Vagina (tissue), 2 donors: ENCODE measurements at regions not wholly inside any gene's neighbourhood (a gene's known extent, or its start where the extent isn't known, plus 50 kb on each side); places are given as distances from the start of the nearest gene placed in this dataset.

Source experiments
- DNase-seq, 2 donors: peaks; one replicate each; pipeline ENCODE4 v3.0.0-alpha.2; 2017; ENCODE audit errors: extremely low spot score in 2 of 2
- H3K27ac ChIP-seq: fragments of 200-600 bp; sonication (generic); one replicate; pipeline ENCODE4 v1.5.1; 2019
- H3K27me3 ChIP-seq: fragments of 200-600 bp; sonication (generic); one replicate; pipeline ENCODE4 v1.5.1; 2019
- H3K36me3 ChIP-seq, 2 donors: fragments of 200-600 bp; sonication (generic); one replicate each; pipeline ENCODE4 v1.5.1; 2017 to 2019
- H3K4me1 ChIP-seq: fragments of 200-600 bp; sonication (generic); one replicate; pipeline ENCODE4 v1.5.1; 2019
- H3K4me3 ChIP-seq, 2 donors: fragments of 200-600 bp; sonication (generic); 1 replicate in 1 of 2; 2 replicates in 1 of 2; pipeline ENCODE4 v1.5.1; 2016 to 2019
- H3K9me3 ChIP-seq: fragments of 200-600 bp; sonication (generic); one replicate; pipeline ENCODE4 v1.5.1; 2019
- POLR2A ChIP-seq, 2 donors: fragments of 450-650 bp; IDR thresholded peaks; one replicate each; pipeline ENCODE4 v1.6.1; 2017; ENCODE audit warnings: antibody characterized with exemption in 2 of 2, mild to moderate bottlenecking in 2 of 2, moderate library complexity in 2 of 2
- POLR2AphosphoS5 ChIP-seq, 2 donors: sonication (generic); formaldehyde crosslinking; IDR thresholded peaks; one replicate each; pipeline ENCODE4 v1.9.0; 2017; ENCODE audit warnings: antibody characterized with exemption in 2 of 2, mild to moderate bottlenecking in 2 of 2, low read depth in 1 of 2; ENCODE audit not compliant: insufficient read depth in 1 of 2
- intact Hi-C: fragments of 100-400 bp; cut with DNase I; formaldehyde crosslinking; loops from one replicate; pipeline ENCODE4 v1.15.1; 2023
- TF ChIP-seq, protein P1 (sequence below), 3 experiments: fragments of 450-650 bp in 2 of 3; fragments of 200-600 bp in 1 of 3; sonication (generic) in 1 of 3; IDR thresholded peaks; one replicate each; pipeline ENCODE4 v1.5.1; 2017 to 2019; ENCODE audit warnings: antibody characterized with exemption in 3 of 3, mild to moderate bottlenecking in 2 of 3, moderate library complexity in 2 of 3

DNA sequence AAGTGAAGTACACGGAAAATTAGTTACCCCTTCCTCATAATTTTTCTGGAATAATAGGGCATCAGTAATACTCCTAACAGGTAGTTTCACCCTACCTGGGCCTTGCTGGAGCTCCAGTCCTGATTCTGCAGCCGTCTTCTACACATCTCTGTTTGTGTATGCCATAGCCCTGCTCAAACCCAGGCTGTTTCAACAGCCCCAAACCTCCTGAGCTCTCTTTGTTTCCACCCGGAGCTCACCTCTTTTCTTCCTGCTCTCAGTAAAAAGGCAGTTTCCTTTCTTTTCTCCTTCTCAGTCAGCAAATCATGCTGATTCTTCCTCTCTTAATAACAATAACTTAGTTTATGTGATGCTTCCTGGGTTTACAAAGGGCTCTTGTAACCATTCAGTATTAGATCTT lies 355.1 kb upstream of the RUNX1 start:
- Histone ChIP-seq H3K27ac (no peak overlapping the region), H3K4me3 (no peak overlapping the region), H3K27me3 (no peaks in the 10 kb centered on the region), H3K36me3 (no peaks in the 10 kb centered on the region), H3K4me1 (no peaks in the 10 kb centered on the region), H3K9me3 (no peaks in the 10 kb centered on the region)
- no peak for DNase-seq
- intact Hi-C loops, result no loop called here
- TF ChIP-seq POLR2A (IDR thresholded peaks at IDR 0.05) (no peak), POLR2AphosphoS5 (IDR thresholded peaks at IDR 0.05; ENCODE audit: insufficient read depth in 1 of 2, low read depth in 1 of 2) (no peak)
- TF ChIP-seq, protein P1, sequence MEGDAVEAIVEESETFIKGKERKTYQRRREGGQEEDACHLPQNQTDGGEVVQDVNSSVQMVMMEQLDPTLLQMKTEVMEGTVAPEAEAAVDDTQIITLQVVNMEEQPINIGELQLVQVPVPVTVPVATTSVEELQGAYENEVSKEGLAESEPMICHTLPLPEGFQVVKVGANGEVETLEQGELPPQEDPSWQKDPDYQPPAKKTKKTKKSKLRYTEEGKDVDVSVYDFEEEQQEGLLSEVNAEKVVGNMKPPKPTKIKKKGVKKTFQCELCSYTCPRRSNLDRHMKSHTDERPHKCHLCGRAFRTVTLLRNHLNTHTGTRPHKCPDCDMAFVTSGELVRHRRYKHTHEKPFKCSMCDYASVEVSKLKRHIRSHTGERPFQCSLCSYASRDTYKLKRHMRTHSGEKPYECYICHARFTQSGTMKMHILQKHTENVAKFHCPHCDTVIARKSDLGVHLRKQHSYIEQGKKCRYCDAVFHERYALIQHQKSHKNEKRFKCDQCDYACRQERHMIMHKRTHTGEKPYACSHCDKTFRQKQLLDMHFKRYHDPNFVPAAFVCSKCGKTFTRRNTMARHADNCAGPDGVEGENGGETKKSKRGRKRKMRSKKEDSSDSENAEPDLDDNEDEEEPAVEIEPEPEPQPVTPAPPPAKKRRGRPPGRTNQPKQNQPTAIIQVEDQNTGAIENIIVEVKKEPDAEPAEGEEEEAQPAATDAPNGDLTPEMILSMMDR (IDR thresholded peaks at IDR 0.05), result no peak

DNA sequence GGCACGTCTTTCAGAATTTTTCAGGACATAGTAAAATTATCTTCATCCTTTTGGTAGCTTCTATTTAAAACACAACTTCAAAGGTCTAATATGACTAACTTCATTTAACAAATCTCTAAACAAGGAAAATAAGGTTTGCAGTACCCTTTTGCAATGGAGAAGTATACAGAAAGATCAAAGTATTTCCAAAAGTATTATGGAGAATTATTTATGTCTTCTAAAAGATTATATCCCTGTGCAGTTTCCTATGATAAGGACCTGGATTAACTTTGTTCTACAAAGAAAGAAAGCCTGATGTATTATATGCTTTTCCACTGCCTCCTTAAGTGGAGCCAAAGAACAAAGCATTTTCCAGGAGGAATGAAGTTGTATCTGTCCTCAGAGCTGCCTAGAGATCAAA lies 353.0 kb upstream of the RUNX1 start:
- H3K9me3 ChIP-seq, result no peaks in the 10 kb centered on the region
- no peaks in the 10 kb centered on the region for H3K27me3 ChIP-seq
- no peak overlapping the region for H3K4me3 ChIP-seq
- DNase-seq, result no peak
- TF ChIP-seq POLR2AphosphoS5 (IDR thresholded peaks at IDR 0.05; ENCODE audit: insufficient read depth in 1 of 2, low read depth in 1 of 2) (no peak), POLR2A (IDR thresholded peaks at IDR 0.05) (no peak)
- TF ChIP-seq, protein P1 (IDR thresholded peaks at IDR 0.05), result no peak
- H3K27ac ChIP-seq, result no peak overlapping the region
- H3K36me3 ChIP-seq, result no peaks in the 10 kb centered on the region
- intact Hi-C loops, result no loop called here
- no peaks in the 10 kb centered on the region for H3K4me1 ChIP-seq

DNA sequence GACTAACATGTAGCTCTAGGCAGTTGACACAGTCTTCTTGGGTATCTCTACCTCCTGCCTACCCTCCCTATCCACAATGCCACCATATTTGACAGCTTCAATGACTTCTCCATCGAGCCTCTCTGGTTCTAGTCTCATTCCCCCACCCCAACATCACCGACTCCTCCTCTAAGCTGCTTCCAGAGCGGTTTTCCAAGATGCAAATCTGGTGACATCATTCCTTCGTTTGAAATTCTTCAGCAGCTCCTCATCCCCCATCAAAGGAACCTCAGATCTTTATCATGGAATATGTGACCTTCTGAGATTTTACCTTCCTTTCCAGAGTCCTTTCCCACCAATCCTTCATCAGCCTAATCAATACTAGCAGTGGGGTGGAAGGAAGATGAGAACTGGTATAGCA lies 352.4 kb upstream of the RUNX1 start:
- no peaks in the 10 kb centered on the region for H3K4me1 ChIP-seq
- TF ChIP-seq POLR2A (IDR thresholded peaks at IDR 0.05), result no peak
- no peak for TF ChIP-seq POLR2AphosphoS5 (IDR thresholded peaks at IDR 0.05; ENCODE audit: insufficient read depth in 1 of 2, low read depth in 1 of 2)
- TF ChIP-seq, protein P1 (IDR thresholded peaks at IDR 0.05), result no peak
- no peak for DNase-seq
- intact Hi-C loops, result no loop called here
- no peaks in the 10 kb centered on the region for H3K27me3 ChIP-seq
- no peak overlapping the region for H3K4me3 ChIP-seq
- H3K27ac ChIP-seq, result no peak overlapping the region
- no peaks in the 10 kb centered on the region for H3K36me3 ChIP-seq
- no peaks in the 10 kb centered on the region for H3K9me3 ChIP-seq

DNA sequence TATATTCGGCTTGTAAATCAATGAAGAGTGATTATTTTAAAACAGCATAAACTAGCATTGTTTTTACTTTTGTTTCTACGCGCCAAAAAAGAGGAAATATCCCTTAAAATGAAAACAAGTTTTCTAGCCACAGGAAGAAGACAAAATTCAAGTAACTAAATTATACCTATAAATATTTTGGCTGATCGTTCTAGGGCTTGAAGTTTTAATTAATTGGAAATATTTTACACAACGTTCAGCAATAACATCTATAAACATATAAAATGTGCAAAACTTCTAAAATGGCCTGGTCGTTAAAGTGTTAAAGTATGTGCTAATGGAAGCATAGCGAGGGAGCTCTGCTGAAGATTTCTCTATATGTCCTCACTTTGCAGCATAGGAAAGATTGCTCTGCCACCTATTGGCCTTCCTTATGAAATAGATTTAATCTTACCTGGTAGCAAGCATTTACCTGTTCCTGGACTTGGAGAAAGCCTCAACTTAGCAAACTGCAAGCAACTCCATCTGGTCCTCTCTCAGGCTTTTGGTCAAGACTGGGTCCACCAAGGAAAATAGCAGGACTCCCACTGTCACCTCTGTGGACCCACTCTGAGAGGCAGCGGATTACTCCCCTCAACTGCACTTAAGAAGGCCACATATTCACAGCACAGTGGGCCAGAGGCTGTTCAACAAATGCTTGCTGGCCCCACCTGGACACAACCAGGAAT lies 351.3 kb upstream of the RUNX1 start:
- intact Hi-C loops, result no loop called here
- DNase-seq, result no peak

DNA sequence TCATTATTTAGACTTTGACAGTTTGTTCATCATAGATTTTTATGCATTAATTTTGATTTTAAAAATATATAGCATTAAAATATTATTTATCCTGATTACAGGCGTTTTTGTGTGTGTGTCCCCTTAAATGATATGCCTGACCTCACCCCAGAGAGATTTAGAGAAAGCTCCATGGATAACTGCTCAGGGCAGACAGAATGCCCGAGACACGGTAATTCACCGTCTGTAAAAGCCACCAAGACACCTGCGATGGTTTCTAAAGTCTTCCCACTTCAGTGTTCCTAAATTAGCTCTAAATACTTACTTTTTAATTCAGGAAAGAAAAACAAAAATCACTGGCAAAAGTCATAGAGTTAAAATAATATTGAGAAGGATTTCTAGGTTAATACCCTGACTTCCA lies 350.6 kb upstream of the RUNX1 start:
- Histone ChIP-seq H3K9me3 (no peaks in the 10 kb centered on the region), H3K36me3 (no peaks in the 10 kb centered on the region), H3K4me3 (no peak overlapping the region), H3K27ac (no peak overlapping the region), H3K4me1 (no peaks in the 10 kb centered on the region), H3K27me3 (no peaks in the 10 kb centered on the region)
- no peak for TF ChIP-seq POLR2A (IDR thresholded peaks at IDR 0.05)
- TF ChIP-seq, protein P1 (IDR thresholded peaks at IDR 0.05), result no peak
- TF ChIP-seq POLR2AphosphoS5 (IDR thresholded peaks at IDR 0.05; ENCODE audit: insufficient read depth in 1 of 2, low read depth in 1 of 2), result no peak
- DNase-seq, result no peak
- intact Hi-C loops, result no loop called here

More for the DNA sequence above, 351.3 kb upstream of the RUNX1 start:
- H3K4me1 ChIP-seq, result no peaks in the 10 kb centered on the region
- no peaks in the 10 kb centered on the region for H3K36me3 ChIP-seq
- no peak overlapping the region for H3K27ac ChIP-seq
- TF ChIP-seq, protein P1 (IDR thresholded peaks at IDR 0.05), result peak in 1 of 3 experiments; percentile 31
- no peak for TF ChIP-seq POLR2AphosphoS5 (IDR thresholded peaks at IDR 0.05; ENCODE audit: insufficient read depth in 1 of 2, low read depth in 1 of 2)
- H3K4me3 ChIP-seq, result no peak overlapping the region
- no peaks in the 10 kb centered on the region for H3K9me3 ChIP-seq
- H3K27me3 ChIP-seq, result no peaks in the 10 kb centered on the region
